HG03354 (cell line): ENCODE measurements at regions not wholly inside any gene's neighbourhood (a gene's known extent, or its start where the extent isn't known, plus 50 kb on each side); places are given as distances from the start of the nearest gene placed in this dataset.

Experiments used
- ATAC-seq: cut with Tn5 transposase; IDR thresholded peaks from one replicate; pipeline ENCODE4 v1.9.1; 2021; ENCODE audit warnings: mild to moderate bottlenecking; ENCODE audit not compliant: unreplicated experiment, poor library complexity, severe bottlenecking

- ATAC-seq = no peak
Observed at GRCh38 chr17:12512694-12513355, 152.9 kb upstream of the MYOCD start.

DNA sequence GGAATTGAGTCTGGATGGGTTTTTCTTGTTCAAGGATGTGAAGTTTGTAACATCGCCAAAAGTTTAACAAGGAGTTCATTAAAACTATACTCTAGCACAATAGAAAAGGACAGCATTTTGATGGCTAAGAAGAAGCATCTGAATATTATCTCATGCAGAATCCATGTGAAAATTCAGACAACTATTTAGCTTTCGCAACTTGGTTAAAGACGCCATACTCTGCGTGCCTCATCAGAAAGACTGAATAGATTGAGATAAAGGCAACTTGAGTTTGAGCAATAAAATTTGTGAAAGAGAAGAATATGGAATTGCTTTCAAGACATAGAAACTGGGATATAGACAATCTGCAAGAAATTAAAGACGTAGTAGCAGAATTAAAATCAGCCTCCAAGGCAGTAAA is 151.1 kb upstream of the MYOCD start:
- no peak for ATAC-seq

GRCh38 chr17:12519956-12520594 is 145.6 kb upstream of the MYOCD start:
- ATAC-seq = no peak

- ATAC-seq = no peak
Observed at GRCh38 chr17:12521416-12521815, 144.3 kb upstream of the MYOCD start.

- no peak for ATAC-seq
Observed at GRCh38 chr17:12522336-12522735, 143.4 kb upstream of the MYOCD start.

- ATAC-seq = no peak
Observed at GRCh38 chr17:12522743-12523183, 142.9 kb upstream of the MYOCD start.

GRCh38 chr17:12523244-12523643 is 142.4 kb upstream of the MYOCD start:
- no peak for ATAC-seq

DNA sequence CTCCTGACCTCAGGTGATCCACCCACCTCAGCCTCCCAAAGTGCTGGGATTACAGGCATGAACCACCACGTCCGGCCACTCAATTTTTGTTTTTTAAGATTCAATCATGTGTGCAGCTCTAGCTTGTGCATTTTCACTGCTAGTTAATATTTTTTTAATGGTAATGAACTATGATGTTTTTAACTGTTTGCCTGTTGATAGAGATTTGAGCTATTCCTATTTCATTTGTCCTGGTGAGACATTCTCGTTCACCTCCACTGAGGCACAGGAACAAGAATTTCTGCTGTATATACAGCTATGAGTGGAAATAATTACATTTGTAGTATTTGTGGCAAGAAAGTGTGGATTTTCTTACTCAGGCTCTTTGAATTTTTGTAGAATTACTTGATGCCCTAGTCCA is 137.7 kb upstream of the MYOCD start:
- no peak for ATAC-seq

GRCh38 chr17:12530161-12530560 is 135.5 kb upstream of the MYOCD start:
- ATAC-seq = no peak

GRCh38 chr17:12536021-12536420 is 129.7 kb upstream of the MYOCD start:
- ATAC-seq = no peak

- ATAC-seq = no peak
Observed at GRCh38 chr17:12536472-12536871, 129.2 kb upstream of the MYOCD start.

- no peak for ATAC-seq
Observed at GRCh38 chr17:12537436-12537835, 128.3 kb upstream of the MYOCD start.

DNA sequence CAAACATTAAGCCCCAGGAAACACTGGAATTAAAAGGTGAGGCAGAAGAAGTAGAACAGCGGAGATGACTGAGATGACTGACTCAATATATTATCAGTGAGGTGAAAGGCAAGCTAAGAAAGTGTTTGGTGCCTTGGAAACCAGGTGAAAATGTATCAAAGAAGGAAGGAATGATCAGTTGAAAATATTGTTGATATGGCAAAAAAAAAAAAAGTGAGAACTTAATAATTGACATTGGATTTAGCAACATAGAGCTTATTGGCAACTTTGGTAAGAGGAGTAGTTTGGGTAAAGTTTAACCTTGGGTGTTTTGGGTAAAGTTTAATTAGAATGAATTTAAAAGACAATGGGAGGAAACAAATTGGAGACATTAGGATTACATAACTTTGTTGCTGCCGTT is 127.7 kb upstream of the MYOCD start:
- no peak for ATAC-seq

DNA sequence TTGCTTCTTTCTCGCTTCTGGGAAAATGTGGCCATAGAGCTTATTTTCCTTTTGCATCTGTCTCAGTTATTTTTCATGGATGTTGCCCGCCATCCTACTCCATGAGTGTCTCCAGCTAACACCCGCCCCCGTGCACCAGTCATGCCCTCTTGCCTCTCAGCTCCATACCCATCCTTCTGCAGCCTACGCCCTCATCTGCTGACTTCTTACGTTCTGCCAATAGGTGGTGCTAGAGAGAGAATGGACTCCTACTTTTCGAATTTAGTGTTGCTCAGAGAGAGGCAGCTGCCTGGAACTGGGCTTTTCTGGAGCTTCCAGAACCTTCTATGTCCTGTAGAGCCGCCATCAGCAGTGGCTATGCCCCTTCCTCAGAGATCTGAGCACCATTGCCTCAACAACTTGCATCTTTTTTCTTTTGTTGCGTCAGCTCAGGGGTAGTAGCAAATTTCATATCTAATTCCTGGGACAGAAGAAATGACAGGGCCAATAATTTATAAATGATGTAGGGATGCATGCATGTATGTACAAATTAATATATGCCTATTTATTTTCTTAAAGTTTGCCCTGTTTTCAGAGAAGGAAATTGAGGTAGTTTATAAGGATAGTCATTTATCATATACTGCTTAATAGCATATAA is 119.7 kb upstream of the MYOCD start:
- ATAC-seq = peak; percentile 82

DNA sequence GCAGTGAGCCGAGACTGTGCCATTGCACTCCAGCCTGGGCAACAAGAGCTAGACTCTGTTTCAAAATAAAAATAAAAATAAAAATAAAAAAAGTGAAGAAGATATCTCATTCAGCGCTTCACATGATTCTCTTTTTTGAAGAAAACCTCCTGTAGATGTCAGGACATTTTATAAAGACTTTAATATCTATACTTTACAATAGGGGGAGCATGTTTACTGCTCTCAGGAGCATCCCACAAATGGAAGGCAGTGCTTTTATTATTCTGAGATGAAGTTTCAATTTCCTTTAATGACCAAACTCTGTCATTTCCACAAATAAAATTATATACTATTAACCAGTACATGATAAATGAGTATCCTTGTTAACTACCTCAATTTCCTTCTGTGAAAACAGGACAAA is 118.7 kb upstream of the MYOCD start:
- ATAC-seq = no peak

DNA sequence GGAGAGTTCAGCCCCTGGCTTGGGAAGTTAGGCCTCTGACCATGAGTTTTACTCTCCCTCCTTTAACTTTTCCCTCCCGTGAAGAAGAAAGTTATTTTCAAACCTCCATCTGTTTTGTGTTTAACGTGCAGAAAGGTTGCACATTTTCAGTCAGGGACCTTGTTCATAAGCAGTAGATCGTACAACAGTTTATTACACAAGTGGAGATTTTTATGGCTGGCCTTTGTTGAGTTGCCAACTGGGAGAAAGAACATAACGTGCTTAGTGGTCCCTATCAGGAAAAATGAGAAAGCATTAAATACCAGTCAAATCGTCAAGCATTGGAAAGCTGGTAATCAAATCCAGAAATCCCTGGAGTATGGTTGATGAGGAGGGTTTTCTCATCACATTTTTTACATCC is 117.9 kb upstream of the MYOCD start:
- ATAC-seq = no peak

DNA sequence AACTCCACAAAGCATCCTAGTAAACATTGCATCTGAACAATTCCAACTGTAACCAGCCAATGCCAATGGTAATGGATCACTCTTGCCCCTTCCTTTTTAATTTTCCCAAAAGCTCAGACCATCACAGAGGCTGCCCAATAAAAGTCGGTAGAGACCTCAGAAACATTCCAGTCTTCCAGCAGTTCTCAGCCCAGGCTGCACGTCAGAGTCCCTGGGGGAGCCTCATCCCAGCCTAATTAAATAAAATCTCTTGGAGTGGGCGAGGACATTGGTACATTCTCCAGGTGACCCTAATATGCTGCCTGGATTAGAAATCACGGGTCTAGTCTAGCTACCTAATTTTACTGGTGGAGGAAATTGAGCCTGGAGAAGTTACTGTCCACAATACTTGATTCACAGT is 117.1 kb upstream of the MYOCD start:
- no peak for ATAC-seq

DNA sequence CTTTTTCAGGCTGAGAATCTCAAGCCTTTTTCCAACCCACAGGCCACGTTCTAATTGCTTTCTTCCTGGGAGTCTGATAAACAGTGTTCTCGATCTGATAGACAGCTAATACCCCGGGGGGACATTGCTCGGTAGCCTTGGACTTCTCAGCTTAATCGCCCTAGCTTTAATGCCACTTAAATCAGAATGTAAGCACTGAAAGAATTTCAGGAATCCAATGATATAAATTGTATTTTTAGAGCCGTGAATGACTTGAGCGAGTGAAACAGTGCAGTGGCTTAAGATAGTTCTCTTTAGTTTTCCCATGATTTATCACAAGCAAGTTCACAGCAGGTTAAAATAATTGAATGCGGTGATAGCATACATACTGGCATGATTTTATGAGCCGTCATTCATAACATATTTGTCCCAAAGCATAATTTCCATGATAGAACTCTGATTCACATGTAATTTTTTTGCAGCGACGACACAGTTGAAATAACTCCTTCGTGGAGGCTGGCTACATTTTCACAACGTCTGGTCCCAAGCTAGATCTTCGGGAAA is 116.1 kb upstream of the MYOCD start:
- no peak for ATAC-seq

GRCh38 chr17:12553625-12554024 is 112.1 kb upstream of the MYOCD start:
- no peak for ATAC-seq

GRCh38 chr17:12554251-12554650 is 111.4 kb upstream of the MYOCD start:
- ATAC-seq = no peak

GRCh38 chr17:12566291-12566690 is 99.4 kb upstream of the MYOCD start:
- ATAC-seq = no peak
